ENCODE measurements at regions not wholly inside any gene's neighbourhood (a gene's known extent, or its start where the extent isn't known, plus 50 kb on each side); places are given as distances from the start of the nearest gene placed in this dataset.

- in situ Hi-C loops (cut with MboI; ENCODE audit: low sequenced_read_pairs): no loop called here
These were observed 1421.5 kb upstream of the SPRY2 start for GRCh38 chr13:81762449-81762848.

- in situ Hi-C loops (cut with MboI; ENCODE audit: low sequenced_read_pairs): no loop called here
These were observed 1419.4 kb upstream of the SPRY2 start for GRCh38 chr13:81760316-81760715.

GRCh38 chr13:81757348-81757970 lies 1416.5 kb upstream of the SPRY2 start:
- in situ Hi-C loops (cut with MboI; ENCODE audit: low sequenced_read_pairs): no loop called here

GRCh38 chr13:81745391-81745790 lies 1404.5 kb upstream of the SPRY2 start:
- in situ Hi-C loops (cut with MboI; ENCODE audit: low sequenced_read_pairs): no loop called here

- in situ Hi-C loops (cut with MboI; ENCODE audit: low sequenced_read_pairs): no loop called here
These were observed 1397.4 kb upstream of the SPRY2 start for GRCh38 chr13:81738364-81738763.

- in situ Hi-C loops (cut with MboI; ENCODE audit: low sequenced_read_pairs): no loop called here
These were observed 1385.3 kb upstream of the SPRY2 start for GRCh38 chr13:81726037-81726726.

- in situ Hi-C loops (cut with MboI; ENCODE audit: low sequenced_read_pairs): no loop called here
These were observed 1381.5 kb upstream of the SPRY2 start for GRCh38 chr13:81722456-81722855.

- in situ Hi-C loops (cut with MboI; ENCODE audit: low sequenced_read_pairs): no loop called here
These were observed 1380.5 kb upstream of the SPRY2 start for GRCh38 chr13:81721400-81721799.

- in situ Hi-C loops (cut with MboI; ENCODE audit: low sequenced_read_pairs): no loop called here
These were observed 1373.6 kb upstream of the SPRY2 start for GRCh38 chr13:81714513-81714912.

GRCh38 chr13:81713201-81713600 lies 1372.3 kb upstream of the SPRY2 start:
- in situ Hi-C loops (cut with MboI; ENCODE audit: low sequenced_read_pairs): no loop called here

- in situ Hi-C loops (cut with MboI; ENCODE audit: low sequenced_read_pairs): no loop called here
These were observed 1356.9 kb upstream of the SPRY2 start for GRCh38 chr13:81697826-81698225.

- in situ Hi-C loops (cut with MboI; ENCODE audit: low sequenced_read_pairs): no loop called here
These were observed 1346.0 kb upstream of the SPRY2 start for GRCh38 chr13:81686877-81687276.

- in situ Hi-C loops (cut with MboI; ENCODE audit: low sequenced_read_pairs): no loop called here
These were observed 1342.6 kb upstream of the SPRY2 start for GRCh38 chr13:81683521-81683920.

- in situ Hi-C loops (cut with MboI; ENCODE audit: low sequenced_read_pairs): no loop called here
These were observed 1341.2 kb upstream of the SPRY2 start for GRCh38 chr13:81682081-81682630.

- in situ Hi-C loops (cut with MboI; ENCODE audit: low sequenced_read_pairs): no loop called here
These were observed 1336.9 kb upstream of the SPRY2 start for GRCh38 chr13:81677857-81678256.

- in situ Hi-C loops (cut with MboI; ENCODE audit: low sequenced_read_pairs): no loop called here
These were observed 1335.1 kb upstream of the SPRY2 start for GRCh38 chr13:81676008-81676407.

- in situ Hi-C loops (cut with MboI; ENCODE audit: low sequenced_read_pairs): no loop called here
These were observed 1330.1 kb upstream of the SPRY2 start for GRCh38 chr13:81671064-81671463.

GRCh38 chr13:81670048-81670447 lies 1329.1 kb upstream of the SPRY2 start:
- in situ Hi-C loops (cut with MboI; ENCODE audit: low sequenced_read_pairs): no loop called here

GRCh38 chr13:81664872-81665271 lies 1323.9 kb upstream of the SPRY2 start:
- in situ Hi-C loops (cut with MboI; ENCODE audit: low sequenced_read_pairs): no loop called here

GRCh38 chr13:81659984-81660383 lies 1319.1 kb upstream of the SPRY2 start:
- in situ Hi-C loops (cut with MboI; ENCODE audit: low sequenced_read_pairs): no loop called here

GRCh38 chr13:81658598-81659370 lies 1317.9 kb upstream of the SPRY2 start:
- in situ Hi-C loops (cut with MboI; ENCODE audit: low sequenced_read_pairs): no loop called here
